IMR-90 (cell line): ENCODE measurements at regions not wholly inside any gene's neighbourhood (a gene's known extent, or its start where the extent isn't known, plus 50 kb on each side); places are given as distances from the start of the nearest gene placed in this dataset.

Experiments used
- ATAC-seq: fragments of 200-7000 bp; cut with Tn5 transposase; 2 replicates; pipeline ENCODE4 v1.9.1; 2020; ENCODE audit warnings: low read depth, mild to moderate bottlenecking, moderate library complexity
- BruUV-seq: library from RNA; stranded (reverse); fragments of 400-500 nt; replicated peaks from 2 replicates; lab custom pipeline; 2021; lab: Mats Ljungman, UMichigan
- CTCF ChIA-PET: fragments of 300-600 bp; formaldehyde crosslinking; extraction: SDS; loops from one replicate; lab custom pipeline; 2021; ENCODE audit warnings: antibody characterized with exemption; lab: Yijun Ruan, JAX
- POLR2A ChIA-PET: fragments of 300-600 bp; sonication (Branson Sonifier 250); formaldehyde crosslinking; loops from one replicate; lab custom pipeline; 2022; ENCODE audit warnings: antibody characterized with exemption; ENCODE audit not compliant: unreplicated experiment; lab: Charles Lee
- DNase-seq: peaks from one replicate; pipeline ENCODE4 v3.0.0; 2013
- H2AFZ ChIP-seq: replicated peaks from 2 replicates; pipeline ENCODE3; 2013; ENCODE audit warnings: low read length, mild to moderate bottlenecking; ENCODE audit not compliant: poor library complexity
- H2AK5ac ChIP-seq: 2 replicates; pipeline ENCODE4 v1.6.1; 2013; ENCODE audit warnings: low read depth, low read length, inconsistent platforms
- H2AK9ac ChIP-seq: replicated peaks from 2 replicates; pipeline ENCODE3; 2013; ENCODE audit warnings: mild to moderate bottlenecking, low read depth, low read length, moderate library complexity; ENCODE audit not compliant: poor library complexity
- H2BK120ac ChIP-seq: 2 replicates; pipeline ENCODE4 v1.6.1; 2013; ENCODE audit warnings: low read depth, low read length, inconsistent platforms
- H2BK15ac ChIP-seq: 3 replicates; pipeline ENCODE4 v1.6.1; 2013; ENCODE audit warnings: low read depth, low read length, inconsistent platforms
- H2BK20ac ChIP-seq: 2 replicates; pipeline ENCODE4 v1.6.1; 2013; ENCODE audit warnings: low read depth, mild to moderate bottlenecking, inconsistent platforms, low read length, moderate library complexity
- H2BK5ac ChIP-seq: 2 replicates; pipeline ENCODE4 v1.6.1; 2013; ENCODE audit warnings: mild to moderate bottlenecking, low read depth, low read length, inconsistent platforms; ENCODE audit not compliant: poor library complexity, severe bottlenecking
- H3K14ac ChIP-seq: replicated peaks from 2 replicates; pipeline ENCODE4 v1.6.1; 2013; ENCODE audit warnings: low read depth, low read length, inconsistent platforms
- H3K18ac ChIP-seq: 2 replicates; pipeline ENCODE4 v1.6.1; 2013; ENCODE audit warnings: low read depth, low read length, control low read depth
- H3K23ac ChIP-seq: 2 replicates; pipeline ENCODE4 v1.6.1; 2013; ENCODE audit warnings: low read depth, low read length, inconsistent platforms
- H3K27ac ChIP-seq: 2 replicates; pipeline ENCODE4 v1.5.1; 2013; ENCODE audit warnings: mild to moderate bottlenecking, control low read depth, low read length; ENCODE audit not compliant: insufficient read depth
- H3K27me3 ChIP-seq: 2 replicates; pipeline ENCODE4 v1.6.1; 2013; ENCODE audit warnings: low read length; ENCODE audit not compliant: control insufficient read depth, insufficient read depth
- H3K36me3 ChIP-seq: 2 replicates; pipeline ENCODE4 v1.6.1; 2013; ENCODE audit warnings: low read length, mixed read lengths; ENCODE audit not compliant: control insufficient read depth, insufficient read depth
- H3K4ac ChIP-seq: 2 replicates; pipeline ENCODE4 v1.6.1; 2013; ENCODE audit warnings: low read depth, low read length, inconsistent platforms
- H3K4me1 ChIP-seq: 2 replicates; pipeline ENCODE4 v1.6.1; 2013; ENCODE audit warnings: low read length, mixed read lengths; ENCODE audit not compliant: control insufficient read depth, insufficient read depth
- H3K4me2 ChIP-seq: 2 replicates; pipeline ENCODE4 v1.6.1; 2013; ENCODE audit warnings: low read depth, mild to moderate bottlenecking, control low read depth, low read length, moderate library complexity
- H3K4me3 ChIP-seq: 2 replicates; pipeline ENCODE4 v1.5.1; 2013; ENCODE audit warnings: low read depth, mild to moderate bottlenecking, control low read depth, low read length, moderate library complexity; ENCODE audit not compliant: insufficient read depth
- H3K56ac ChIP-seq: 2 replicates; pipeline ENCODE4 v1.6.1; 2013; ENCODE audit warnings: low read length, inconsistent platforms; ENCODE audit not compliant: insufficient read depth; ENCODE audit errors: extremely low read depth
- H3K79me1 ChIP-seq, 2 experiments: 2 replicates each; pipeline ENCODE4 v1.6.1; 2013; ENCODE audit warnings: low read length in 2 of 2, inconsistent platforms in 1 of 2, low read depth in 1 of 2
- H3K9ac ChIP-seq: 2 replicates; pipeline ENCODE4 v1.6.1; 2013; ENCODE audit warnings: low read depth, low read length, control low read depth
- H3K9me1 ChIP-seq: 2 replicates; pipeline ENCODE4 v1.6.1; 2013; ENCODE audit warnings: low read length, inconsistent platforms; ENCODE audit not compliant: insufficient read depth
- H3K9me3 ChIP-seq: 2 replicates; pipeline ENCODE4 v1.6.1; 2013; ENCODE audit warnings: low read length; ENCODE audit not compliant: control insufficient read depth, insufficient read depth
- H4K20me1 ChIP-seq: 2 replicates; pipeline ENCODE4 v1.6.1; 2013; ENCODE audit warnings: low read length, inconsistent platforms; ENCODE audit not compliant: insufficient read depth
- H4K5ac ChIP-seq: 2 replicates; pipeline ENCODE4 v1.6.1; 2013; ENCODE audit warnings: mild to moderate bottlenecking, low read depth, low read length, control low read depth
- H4K8ac ChIP-seq, 2 experiments: 2 replicates each; pipeline ENCODE4 v1.6.1; 2013; ENCODE audit warnings: low read depth in 2 of 2, low read length in 2 of 2, control low read depth in 1 of 2, inconsistent platforms in 1 of 2
- H4K91ac ChIP-seq: 2 replicates; pipeline ENCODE4 v1.6.1; 2013; ENCODE audit warnings: low read depth, low read length, inconsistent platforms; ENCODE audit not compliant: insufficient read depth
- BHLHE40 ChIP-seq: fragments of 150-350 bp; IDR thresholded peaks from 2 replicates; pipeline ENCODE4 v1.6.1; 2016; ENCODE audit warnings: mild to moderate bottlenecking, low read depth, low read length
- MAFK ChIP-seq: IDR thresholded peaks from 2 replicates; pipeline ENCODE4 v1.6.1; 2012; ENCODE audit warnings: low read depth, low read length, improper control_type of control experiment
- WGBS, 2 experiments: methylation state at CpG; one replicate each; pipeline versions ENCODE4 v1.1.5 to v1.1.7; 2013; ENCODE audit warnings: missing lambda C conversion rate in 2 of 2; ENCODE audit not compliant: insufficient read length in 1 of 2; ENCODE audit errors: extremely low coverage in 2 of 2; 5-methylcytosine and 5-hydroxymethylcytosine counted together
- dilution Hi-C: fragments of 300-500 bp; cut with HindIII; formaldehyde crosslinking; loops from one replicate; pipeline ENCODE4 v1.14.3; 2018; ENCODE audit warnings: low sequenced_read_pairs; ENCODE audit not compliant: unreplicated experiment
- in situ Hi-C: fragments of 300-500 bp; cut with MboI; formaldehyde crosslinking; loops from 3 replicates; pipeline ENCODE4 v1.14.3; 2019; ENCODE audit warnings: low sequenced_read_pairs, inconsistent platforms, mixed read lengths
- intact Hi-C: fragments of 100-400 bp; cut with micrococcal nuclease; formaldehyde crosslinking; loops from 2 replicates; pipeline ENCODE4 v1.10.0; 2022

DNA sequence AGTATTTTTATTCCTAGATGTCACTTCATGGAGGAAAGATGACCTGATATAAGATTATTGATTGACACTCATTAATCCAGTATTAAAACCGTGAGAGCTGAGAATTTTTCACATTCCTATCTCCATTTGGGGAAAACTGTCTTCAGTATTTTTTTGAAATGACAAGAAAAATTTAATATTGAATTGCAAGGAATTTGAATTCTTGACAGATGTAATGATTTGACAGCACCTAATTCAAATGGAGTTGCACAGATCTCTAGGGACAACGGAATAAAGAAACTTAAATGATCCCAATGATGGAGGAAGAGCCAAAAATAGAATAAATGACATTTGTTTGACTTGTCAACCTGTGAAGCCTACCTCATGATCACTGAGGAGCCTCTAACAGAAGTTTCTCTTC lies 1591.4 kb downstream of the HACE1 start:
- Histone ChIP-seq H2BK5ac (no peak overlapping the region), H4K20me1 (no peaks in the 10 kb centered on the region), H3K27ac (no peak overlapping the region), H2AK9ac (no peak overlapping the region), H3K18ac (no peak overlapping the region), H3K4me3 (no peak overlapping the region), H3K14ac (no peak overlapping the region), H3K4me2 (no peak overlapping the region), H2BK120ac (no peak overlapping the region), H4K5ac (no peak overlapping the region), H2BK15ac (no peak overlapping the region), H3K27me3 (no peaks in the 10 kb centered on the region), H2AK5ac (no peak overlapping the region), H3K56ac (no peak overlapping the region), H2BK20ac (no peak overlapping the region), H3K9me3 (peaks cover 4% of the 10 kb centered on the region), H3K9ac (no peak overlapping the region), H3K9me1 (no peaks in the 10 kb centered on the region), H3K23ac (no peak overlapping the region), H4K8ac (no peak overlapping the region), H3K4ac (no peak overlapping the region), H3K4me1 (no peaks in the 10 kb centered on the region), H3K79me1 (no peaks in the 10 kb centered on the region), H3K36me3 (no peaks in the 10 kb centered on the region), H4K91ac (no peak overlapping the region), H2AFZ (no peak overlapping the region)
- no TSS peak for BruUV-seq
- DNase-seq (no peak), ATAC-seq (no peak)
- no CpG with 5 or more reads among the region's 2 CpGs for WGBS, 2 experiments
- dilution Hi-C loops (no loop called here), in situ Hi-C loops (no loop called here), intact Hi-C loops (no loop called here)
- ChIA-PET POLR2A (no interaction called here), CTCF (no interaction called here)
- TF ChIP-seq BHLHE40 (no peak), MAFK (no peak)
